GM23338 (cell line): ENCODE measurements at regions not wholly inside any gene's neighbourhood (a gene's known extent, or its start where the extent isn't known, plus 50 kb on each side); places are given as distances from the start of the nearest gene placed in this dataset.

Source experiments
- CTCF ChIP-seq, 2 experiments: fragments of 200-600 bp in 1 of 2; sonication (generic) in 1 of 2; conservative IDR thresholded peaks; 2 replicates each; pipeline versions ENCODE4 v1.5.1 to v1.6.1; 2016 to 2017; ENCODE audit warnings: antibody characterized with exemption in 2 of 2, low read depth in 2 of 2, mild to moderate bottlenecking in 2 of 2, moderate library complexity in 1 of 2
- EZH2phosphoT487 ChIP-seq: fragments of 200-600 bp; sonication (generic); IDR thresholded peaks from one replicate; pipeline ENCODE4 v1.8.1; 2018; ENCODE audit warnings: antibody characterized with exemption; ENCODE audit not compliant: unreplicated experiment
- JUNB ChIP-seq: IDR thresholded peaks from one replicate; pipeline ENCODE4 v1.6.1; 2016; ENCODE audit warnings: antibody characterized with exemption; ENCODE audit not compliant: unreplicated experiment
- NANOG ChIP-seq: IDR thresholded peaks from 2 replicates; pipeline ENCODE4 v1.6.1; 2016; ENCODE audit warnings: antibody characterized with exemption, borderline replicate concordance
- REST ChIP-seq: IDR thresholded peaks from one replicate; pipeline ENCODE4 v1.6.1; 2018; ENCODE audit warnings: antibody characterized with exemption; ENCODE audit not compliant: unreplicated experiment
- ZNF114 ChIP-seq: fragments of 250-450 bp; sonication (Bioruptor Pico); IDR thresholded peaks from 2 replicates; pipeline ENCODE4 v1.5.0; 2020; ENCODE audit warnings: mild to moderate bottlenecking, moderate library complexity
- ZNF331 ChIP-seq: fragments of 250-450 bp; sonication (Bioruptor Pico); IDR thresholded peaks from 2 replicates; pipeline ENCODE4 v1.5.0; 2020; ENCODE audit warnings: low read depth, mild to moderate bottlenecking, moderate library complexity
- ZNF462 ChIP-seq: fragments of 250-450 bp; sonication (Bioruptor Pico); IDR thresholded peaks from 2 replicates; pipeline ENCODE4 v1.5.0; 2020; ENCODE audit warnings: mild to moderate bottlenecking, moderate library complexity

- TF ChIP-seq ZNF462 (CRISPR knock-in tag) (no peak), EZH2phosphoT487 (no peak), NANOG (no peak), ZNF331 (CRISPR knock-in tag) (no peak), CTCF (conservative IDR thresholded peaks at IDR 0.05; ENCODE audit: low read depth in 2 of 2) (no peak), JUNB (no peak), ZNF114 (CRISPR knock-in tag) (no peak), REST (no peak)
These were observed 254.7 kb upstream of the MKI67 start (continued) for GRCh38 chr10:128380946-128381345.
